WTC11 (cell line): ENCODE measurements at regions not wholly inside any gene's neighbourhood (a gene's known extent, or its start where the extent isn't known, plus 50 kb on each side); places are given as distances from the start of the nearest gene placed in this dataset.

ENCODE experiments used
- ATAC-seq: fragments of 200-7000 bp; cut with Tn5 transposase; 2 replicates; pipeline ENCODE4 v1.10.0; 2021; ENCODE audit warnings: mild to moderate bottlenecking, moderate library complexity
- CTCF ChIA-PET: fragments of 300-600 bp; sonication (Branson Sonifier 250); formaldehyde crosslinking; loops from one replicate; lab custom pipeline; 2021; ENCODE audit warnings: antibody characterized with exemption; lab: Charles Lee
- POLR2A ChIA-PET: fragments of 350-600 bp; sonication (Branson Sonifier 250); formaldehyde crosslinking; loops from one replicate; lab custom pipeline; 2021; ENCODE audit warnings: antibody characterized with exemption; lab: Charles Lee
- DNase-seq: peaks from one replicate; pipeline ENCODE4 v3.0.0; 2021; ENCODE audit warnings: low spot score
- H3K27ac Mint-ChIP-seq: 2 replicates; pipeline ENCODE4 v1.8.0; 2021; ENCODE audit warnings: mixed read lengths
- H3K27me3 Mint-ChIP-seq: 2 replicates; pipeline ENCODE4 v1.8.0; 2021; ENCODE audit warnings: low read depth, mild to moderate bottlenecking, moderate library complexity, mixed read lengths
- H3K36me3 Mint-ChIP-seq: 2 replicates; pipeline ENCODE4 v1.8.0; 2021; ENCODE audit warnings: mixed read lengths
- H3K4me1 Mint-ChIP-seq: 2 replicates; pipeline ENCODE4 v1.8.0; 2022; ENCODE audit warnings: mixed read lengths
- H3K4me3 Mint-ChIP-seq: 2 replicates; pipeline ENCODE4 v1.8.0; 2021; ENCODE audit warnings: mild to moderate bottlenecking, moderate library complexity, mixed read lengths
- H3K9me3 Mint-ChIP-seq: 2 replicates; pipeline ENCODE4 v1.8.0; 2021; ENCODE audit warnings: mixed read lengths
- ATF1 ChIP-seq: sonication (generic); formaldehyde crosslinking; IDR thresholded peaks from 2 replicates; pipeline ENCODE4 v1.8.1; 2023; ENCODE audit warnings: mild to moderate bottlenecking, moderate library complexity, missing genetic modification reagents
- FOXJ3 ChIP-seq: sonication (generic); formaldehyde crosslinking; IDR thresholded peaks from 2 replicates; pipeline ENCODE4 v1.9.0; 2021; ENCODE audit warnings: missing genetic modification reagents, mild to moderate bottlenecking, borderline replicate concordance
- FOXK1 ChIP-seq: sonication (generic); formaldehyde crosslinking; IDR thresholded peaks from 2 replicates; pipeline ENCODE4 v1.8.0; 2022; ENCODE audit warnings: mild to moderate bottlenecking, moderate library complexity, missing genetic modification reagents
- GTF2I ChIP-seq: fragments of 250-450 bp; sonication (Bioruptor Pico); conservative IDR thresholded peaks from 2 replicates; pipeline ENCODE4 v1.4.0; 2021; ENCODE audit warnings: mild to moderate bottlenecking
- MYBL2 ChIP-seq: sonication (generic); formaldehyde crosslinking; IDR thresholded peaks from 2 replicates; pipeline ENCODE4 v1.8.1; 2023; ENCODE audit warnings: mild to moderate bottlenecking, moderate library complexity, missing genetic modification reagents
- NR1H2 ChIP-seq: sonication (generic); formaldehyde crosslinking; IDR thresholded peaks from 2 replicates; pipeline ENCODE4 v1.9.0; 2021; ENCODE audit warnings: mild to moderate bottlenecking, moderate library complexity, missing genetic modification reagents
- NR2C2 ChIP-seq: sonication (generic); formaldehyde crosslinking; IDR thresholded peaks from 2 replicates; pipeline ENCODE4 v1.8.0; 2022; ENCODE audit warnings: mild to moderate bottlenecking, missing genetic modification reagents
- OVOL2 ChIP-seq: fragments of 250-450 bp; sonication (Bioruptor Pico); IDR thresholded peaks from 2 replicates; pipeline ENCODE4 v1.9.0; 2021; ENCODE audit warnings: mild to moderate bottlenecking, borderline replicate concordance
- SP1 ChIP-seq: sonication (generic); formaldehyde crosslinking; conservative IDR thresholded peaks from 2 replicates; pipeline ENCODE4 v1.8.1; 2022; ENCODE audit warnings: missing genetic modification reagents
- TEAD1 ChIP-seq: sonication (generic); formaldehyde crosslinking; IDR thresholded peaks from 2 replicates; pipeline ENCODE4 v1.8.0; 2022; ENCODE audit warnings: mild to moderate bottlenecking, missing genetic modification reagents
- ZNF232 ChIP-seq: sonication (generic); formaldehyde crosslinking; IDR thresholded peaks from 2 replicates; pipeline ENCODE4 v1.8.0; 2022; ENCODE audit warnings: mild to moderate bottlenecking, missing genetic modification reagents
- ZNF263 ChIP-seq: sonication (generic); formaldehyde crosslinking; IDR thresholded peaks from 2 replicates; pipeline ENCODE4 v1.8.1; 2022; ENCODE audit warnings: low read depth, mild to moderate bottlenecking, moderate library complexity, missing genetic modification reagents
- ZNF396 ChIP-seq: fragments of 250-450 bp; sonication (Bioruptor Pico); IDR thresholded peaks from 2 replicates; pipeline ENCODE4 v1.8.0; 2021; ENCODE audit warnings: mild to moderate bottlenecking, moderate library complexity, borderline replicate concordance
- ZNF416 ChIP-seq: fragments of 250-450 bp; sonication (Bioruptor Pico); IDR thresholded peaks from 2 replicates; pipeline ENCODE4 v1.9.0; 2021; ENCODE audit warnings: mild to moderate bottlenecking, inconsistent platforms
- ZNF671 ChIP-seq: fragments of 250-450 bp; sonication (Bioruptor Pico); IDR thresholded peaks from 2 replicates; pipeline ENCODE4 v1.8.0; 2021; ENCODE audit warnings: mild to moderate bottlenecking
- TF ChIP-seq, protein P1 (sequence below): fragments of 250-450 bp; sonication (Bioruptor Pico); IDR thresholded peaks from 2 replicates; pipeline ENCODE4 v1.9.0; 2021; ENCODE audit warnings: mild to moderate bottlenecking
- TF ChIP-seq, protein P2 (sequence below): sonication (generic); formaldehyde crosslinking; IDR thresholded peaks from 2 replicates; pipeline ENCODE4 v1.8.0; 2023; ENCODE audit warnings: missing genetic modification reagents
- TF ChIP-seq, protein P3 (sequence below): sonication (generic); formaldehyde crosslinking; IDR thresholded peaks from 2 replicates; pipeline ENCODE4 v1.8.0; 2022; ENCODE audit warnings: mild to moderate bottlenecking, missing genetic modification reagents
- TF ChIP-seq, protein P4 (sequence below): sonication (generic); formaldehyde crosslinking; IDR thresholded peaks from 2 replicates; pipeline ENCODE4 v1.8.1; 2023; ENCODE audit warnings: mild to moderate bottlenecking, missing genetic modification reagents, borderline replicate concordance
- TF ChIP-seq, protein P5 (sequence below): sonication (generic); formaldehyde crosslinking; IDR thresholded peaks from 2 replicates; pipeline ENCODE4 v1.8.1; 2023; ENCODE audit warnings: mild to moderate bottlenecking, missing genetic modification reagents
- TF ChIP-seq, protein P6 (sequence below): fragments of 250-450 bp; sonication (Bioruptor Pico); IDR thresholded peaks from 2 replicates; pipeline ENCODE4 v1.8.0; 2021; ENCODE audit warnings: mild to moderate bottlenecking
- TF ChIP-seq, protein P7 (sequence below): sonication (generic); formaldehyde crosslinking; IDR thresholded peaks from 2 replicates; pipeline ENCODE4 v1.8.0; 2022; ENCODE audit warnings: missing genetic modification reagents

DNA sequence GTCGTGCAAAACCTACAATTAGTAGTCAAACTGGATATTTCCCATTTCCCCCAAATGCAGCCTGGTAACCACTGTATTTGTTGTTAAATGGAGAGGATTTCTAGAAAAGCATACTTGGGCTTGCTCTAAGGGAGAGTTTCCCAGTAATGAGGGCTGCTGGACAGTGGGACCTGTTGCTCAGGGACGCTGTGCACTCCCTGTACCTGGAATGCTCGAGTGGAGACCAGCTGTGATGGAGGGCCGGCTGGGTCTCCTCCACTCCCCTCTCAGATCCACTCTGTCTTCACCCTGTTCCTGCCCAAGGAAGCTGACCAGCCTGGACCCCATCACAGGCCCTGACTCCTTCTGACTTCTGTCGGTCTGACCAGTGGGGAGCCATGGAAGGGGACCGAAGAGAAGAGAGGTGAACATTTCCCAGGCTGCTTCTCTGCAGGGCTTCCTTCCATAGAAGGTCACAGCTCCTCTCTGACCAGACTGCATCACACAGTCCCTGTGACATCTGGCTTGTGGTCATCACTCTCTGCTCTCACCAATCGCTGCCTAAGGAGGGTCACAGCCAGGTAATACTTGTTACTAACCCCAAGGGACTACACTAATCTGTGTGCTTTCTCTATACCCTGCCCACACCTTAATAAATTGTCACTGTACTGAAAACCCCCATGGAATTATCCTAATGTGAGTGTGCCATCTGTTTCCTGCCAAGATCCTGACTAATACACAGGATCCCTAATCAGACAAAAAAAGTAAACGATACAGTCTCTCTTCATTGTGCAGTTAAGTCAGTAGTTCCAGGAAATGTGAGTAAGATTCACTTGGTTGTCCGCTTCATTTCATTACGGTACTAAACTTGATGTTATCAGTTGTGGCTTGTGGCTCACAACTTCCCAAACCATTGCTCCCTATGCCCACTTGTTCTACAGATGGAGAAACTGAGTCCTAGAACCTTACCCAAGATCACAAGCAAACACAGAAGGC lies 102.4 kb downstream of the CCT6B start:
- H3K4me1 Mint-ChIP-seq, result no peaks in the 10 kb centered on the region
- ATAC-seq, result no peak
- no peaks in the 10 kb centered on the region for H3K36me3 Mint-ChIP-seq
- TF ChIP-seq ZNF263 (CRISPR knock-in tag), result no peak
- TF ChIP-seq OVOL2 (CRISPR knock-in tag), result no peak
- TF ChIP-seq, protein P1, sequence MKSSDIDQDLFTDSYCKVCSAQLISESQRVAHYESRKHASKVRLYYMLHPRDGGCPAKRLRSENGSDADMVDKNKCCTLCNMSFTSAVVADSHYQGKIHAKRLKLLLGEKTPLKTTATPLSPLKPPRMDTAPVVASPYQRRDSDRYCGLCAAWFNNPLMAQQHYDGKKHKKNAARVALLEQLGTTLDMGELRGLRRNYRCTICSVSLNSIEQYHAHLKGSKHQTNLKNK, result no peak
- TF ChIP-seq GTF2I (CRISPR knock-in tag), result no peak
- TF ChIP-seq, protein P2, sequence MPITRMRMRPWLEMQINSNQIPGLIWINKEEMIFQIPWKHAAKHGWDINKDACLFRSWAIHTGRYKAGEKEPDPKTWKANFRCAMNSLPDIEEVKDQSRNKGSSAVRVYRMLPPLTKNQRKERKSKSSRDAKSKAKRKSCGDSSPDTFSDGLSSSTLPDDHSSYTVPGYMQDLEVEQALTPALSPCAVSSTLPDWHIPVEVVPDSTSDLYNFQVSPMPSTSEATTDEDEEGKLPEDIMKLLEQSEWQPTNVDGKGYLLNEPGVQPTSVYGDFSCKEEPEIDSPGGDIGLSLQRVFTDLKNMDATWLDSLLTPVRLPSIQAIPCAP, result no peak
- TF ChIP-seq, protein P3, sequence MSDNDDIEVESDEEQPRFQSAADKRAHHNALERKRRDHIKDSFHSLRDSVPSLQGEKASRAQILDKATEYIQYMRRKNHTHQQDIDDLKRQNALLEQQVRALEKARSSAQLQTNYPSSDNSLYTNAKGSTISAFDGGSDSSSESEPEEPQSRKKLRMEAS (CRISPR knock-in tag), result no peak
- TF ChIP-seq FOXK1 (CRISPR knock-in tag), result no peak
- TF ChIP-seq MYBL2 (CRISPR knock-in tag), result no peak
- TF ChIP-seq ZNF232 (CRISPR knock-in tag), result no peak
- TF ChIP-seq ZNF416, result no peak
- TF ChIP-seq SP1, result no peak
- no peak for TF ChIP-seq ZNF671 (CRISPR knock-in tag)
- ChIA-PET POLR2A (no interaction called here), CTCF (no interaction called here)
- H3K4me3 Mint-ChIP-seq, result no peak overlapping the region
- peaks cover 17% of the 10 kb centered on the region for H3K9me3 Mint-ChIP-seq
- H3K27me3 Mint-ChIP-seq, result peaks cover 10% of the 10 kb centered on the region
- no peak for DNase-seq
- H3K27ac Mint-ChIP-seq, result no peak overlapping the region

DNA sequence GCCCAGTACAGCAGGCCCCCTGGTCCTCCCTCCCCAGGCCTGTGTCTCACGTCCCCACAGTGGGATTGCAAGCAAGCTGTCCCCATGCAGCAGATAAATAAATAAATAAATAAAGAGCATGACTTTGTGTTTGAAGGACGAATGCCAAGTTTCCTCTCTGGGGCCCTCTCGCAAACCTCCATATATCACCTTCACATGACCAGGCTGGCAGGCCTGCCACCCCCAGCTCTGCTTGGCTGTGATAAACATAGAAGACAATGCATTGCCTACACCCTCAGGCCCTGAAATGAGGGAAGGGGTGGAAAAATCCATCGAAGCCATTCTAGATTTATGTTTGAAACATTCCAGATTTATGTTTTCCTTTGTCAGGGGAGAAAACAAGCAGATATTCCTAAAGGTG lies 107.3 kb downstream of the CCT6B start:
- H3K36me3 Mint-ChIP-seq, result no peaks in the 10 kb centered on the region
- H3K9me3 Mint-ChIP-seq, result no peaks in the 10 kb centered on the region
- ATAC-seq (no peak), DNase-seq (no peak)
- ChIA-PET CTCF (no interaction called here), POLR2A (no interaction called here)
- H3K27ac Mint-ChIP-seq, result no peak overlapping the region
- peaks cover 8% of the 10 kb centered on the region for H3K27me3 Mint-ChIP-seq
- no peak overlapping the region for H3K4me3 Mint-ChIP-seq
- peaks cover 14% of the 10 kb centered on the region for H3K4me1 Mint-ChIP-seq
- TF ChIP-seq, protein P4, sequence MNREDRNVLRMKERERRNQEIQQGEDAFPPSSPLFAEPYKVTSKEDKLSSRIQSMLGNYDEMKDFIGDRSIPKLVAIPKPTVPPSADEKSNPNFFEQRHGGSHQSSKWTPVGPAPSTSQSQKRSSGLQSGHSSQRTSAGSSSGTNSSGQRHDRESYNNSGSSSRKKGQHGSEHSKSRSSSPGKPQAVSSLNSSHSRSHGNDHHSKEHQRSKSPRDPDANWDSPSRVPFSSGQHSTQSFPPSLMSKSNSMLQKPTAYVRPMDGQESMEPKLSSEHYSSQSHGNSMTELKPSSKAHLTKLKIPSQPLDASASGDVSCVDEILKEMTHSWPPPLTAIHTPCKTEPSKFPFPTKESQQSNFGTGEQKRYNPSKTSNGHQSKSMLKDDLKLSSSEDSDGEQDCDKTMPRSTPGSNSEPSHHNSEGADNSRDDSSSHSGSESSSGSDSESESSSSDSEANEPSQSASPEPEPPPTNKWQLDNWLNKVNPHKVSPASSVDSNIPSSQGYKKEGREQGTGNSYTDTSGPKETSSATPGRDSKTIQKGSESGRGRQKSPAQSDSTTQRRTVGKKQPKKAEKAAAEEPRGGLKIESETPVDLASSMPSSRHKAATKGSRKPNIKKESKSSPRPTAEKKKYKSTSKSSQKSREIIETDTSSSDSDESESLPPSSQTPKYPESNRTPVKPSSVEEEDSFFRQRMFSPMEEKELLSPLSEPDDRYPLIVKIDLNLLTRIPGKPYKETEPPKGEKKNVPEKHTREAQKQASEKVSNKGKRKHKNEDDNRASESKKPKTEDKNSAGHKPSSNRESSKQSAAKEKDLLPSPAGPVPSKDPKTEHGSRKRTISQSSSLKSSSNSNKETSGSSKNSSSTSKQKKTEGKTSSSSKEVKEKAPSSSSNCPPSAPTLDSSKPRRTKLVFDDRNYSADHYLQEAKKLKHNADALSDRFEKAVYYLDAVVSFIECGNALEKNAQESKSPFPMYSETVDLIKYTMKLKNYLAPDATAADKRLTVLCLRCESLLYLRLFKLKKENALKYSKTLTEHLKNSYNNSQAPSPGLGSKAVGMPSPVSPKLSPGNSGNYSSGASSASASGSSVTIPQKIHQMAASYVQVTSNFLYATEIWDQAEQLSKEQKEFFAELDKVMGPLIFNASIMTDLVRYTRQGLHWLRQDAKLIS (CRISPR knock-in tag), result no peak
- TF ChIP-seq FOXJ3 (CRISPR knock-in tag) (no peak), ATF1 (CRISPR knock-in tag) (no peak), FOXK1 (CRISPR knock-in tag) (no peak), GTF2I (CRISPR knock-in tag) (no peak), MYBL2 (CRISPR knock-in tag) (no peak), NR2C2 (CRISPR knock-in tag) (no peak), TEAD1 (no peak), NR1H2 (CRISPR knock-in tag) (no peak), ZNF263 (CRISPR knock-in tag) (no peak), ZNF396 (CRISPR knock-in tag) (no peak)
- TF ChIP-seq, protein P5, sequence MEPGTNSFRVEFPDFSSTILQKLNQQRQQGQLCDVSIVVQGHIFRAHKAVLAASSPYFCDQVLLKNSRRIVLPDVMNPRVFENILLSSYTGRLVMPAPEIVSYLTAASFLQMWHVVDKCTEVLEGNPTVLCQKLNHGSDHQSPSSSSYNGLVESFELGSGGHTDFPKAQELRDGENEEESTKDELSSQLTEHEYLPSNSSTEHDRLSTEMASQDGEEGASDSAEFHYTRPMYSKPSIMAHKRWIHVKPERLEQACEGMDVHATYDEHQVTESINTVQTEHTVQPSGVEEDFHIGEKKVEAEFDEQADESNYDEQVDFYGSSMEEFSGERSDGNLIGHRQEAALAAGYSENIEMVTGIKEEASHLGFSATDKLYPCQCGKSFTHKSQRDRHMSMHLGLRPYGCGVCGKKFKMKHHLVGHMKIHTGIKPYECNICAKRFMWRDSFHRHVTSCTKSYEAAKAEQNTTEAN, result no peak
- TF ChIP-seq, protein P6, sequence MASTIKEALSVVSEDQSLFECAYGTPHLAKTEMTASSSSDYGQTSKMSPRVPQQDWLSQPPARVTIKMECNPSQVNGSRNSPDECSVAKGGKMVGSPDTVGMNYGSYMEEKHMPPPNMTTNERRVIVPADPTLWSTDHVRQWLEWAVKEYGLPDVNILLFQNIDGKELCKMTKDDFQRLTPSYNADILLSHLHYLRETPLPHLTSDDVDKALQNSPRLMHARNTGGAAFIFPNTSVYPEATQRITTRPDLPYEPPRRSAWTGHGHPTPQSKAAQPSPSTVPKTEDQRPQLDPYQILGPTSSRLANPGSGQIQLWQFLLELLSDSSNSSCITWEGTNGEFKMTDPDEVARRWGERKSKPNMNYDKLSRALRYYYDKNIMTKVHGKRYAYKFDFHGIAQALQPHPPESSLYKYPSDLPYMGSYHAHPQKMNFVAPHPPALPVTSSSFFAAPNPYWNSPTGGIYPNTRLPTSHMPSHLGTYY (CRISPR knock-in tag), result no peak
- TF ChIP-seq, protein P7, sequence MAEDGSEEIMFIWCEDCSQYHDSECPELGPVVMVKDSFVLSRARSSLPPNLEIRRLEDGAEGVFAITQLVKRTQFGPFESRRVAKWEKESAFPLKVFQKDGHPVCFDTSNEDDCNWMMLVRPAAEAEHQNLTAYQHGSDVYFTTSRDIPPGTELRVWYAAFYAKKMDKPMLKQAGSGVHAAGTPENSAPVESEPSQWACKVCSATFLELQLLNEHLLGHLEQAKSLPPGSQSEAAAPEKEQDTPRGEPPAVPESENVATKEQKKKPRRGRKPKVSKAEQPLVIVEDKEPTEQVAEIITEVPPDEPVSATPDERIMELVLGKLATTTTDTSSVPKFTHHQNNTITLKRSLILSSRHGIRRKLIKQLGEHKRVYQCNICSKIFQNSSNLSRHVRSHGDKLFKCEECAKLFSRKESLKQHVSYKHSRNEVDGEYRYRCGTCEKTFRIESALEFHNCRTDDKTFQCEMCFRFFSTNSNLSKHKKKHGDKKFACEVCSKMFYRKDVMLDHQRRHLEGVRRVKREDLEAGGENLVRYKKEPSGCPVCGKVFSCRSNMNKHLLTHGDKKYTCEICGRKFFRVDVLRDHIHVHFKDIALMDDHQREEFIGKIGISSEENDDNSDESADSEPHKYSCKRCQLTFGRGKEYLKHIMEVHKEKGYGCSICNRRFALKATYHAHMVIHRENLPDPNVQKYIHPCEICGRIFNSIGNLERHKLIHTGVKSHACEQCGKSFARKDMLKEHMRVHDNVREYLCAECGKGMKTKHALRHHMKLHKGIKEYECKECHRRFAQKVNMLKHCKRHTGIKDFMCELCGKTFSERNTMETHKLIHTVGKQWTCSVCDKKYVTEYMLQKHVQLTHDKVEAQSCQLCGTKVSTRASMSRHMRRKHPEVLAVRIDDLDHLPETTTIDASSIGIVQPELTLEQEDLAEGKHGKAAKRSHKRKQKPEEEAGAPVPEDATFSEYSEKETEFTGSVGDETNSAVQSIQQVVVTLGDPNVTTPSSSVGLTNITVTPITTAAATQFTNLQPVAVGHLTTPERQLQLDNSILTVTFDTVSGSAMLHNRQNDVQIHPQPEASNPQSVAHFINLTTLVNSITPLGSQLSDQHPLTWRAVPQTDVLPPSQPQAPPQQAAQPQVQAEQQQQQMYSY (CRISPR knock-in tag), result no peak
- TF ChIP-seq, protein P2, result no peak
